Activated CD4-positive, alpha-beta T cell treated with anti-CD3 and anti-CD28 coated beads, Interleukin-2, amount 10 ng/mL, durations not matched to agents 24 days and 14 days (primary cell): ENCODE measurements at regions not wholly inside any gene's neighbourhood (a gene's known extent, or its start where the extent isn't known, plus 50 kb on each side); places are given as distances from the start of the nearest gene placed in this dataset.
A peak's percentile ranks its signal among the peaks of the same experiment; 100 is the strongest.

ENCODE experiments used
- DNase-seq: peaks from one replicate; pipeline ENCODE4 v3.0.0; 2022
- H3K27ac Mint-ChIP-seq: one replicate; pipeline ENCODE4 v1.8.0; 2022; ENCODE audit warnings: mild to moderate bottlenecking, mixed read lengths
- H3K27me3 Mint-ChIP-seq: one replicate; pipeline ENCODE4 v1.8.0; 2022; ENCODE audit warnings: mixed read lengths
- H3K36me3 Mint-ChIP-seq: one replicate; pipeline ENCODE4 v1.8.0; 2022; ENCODE audit warnings: low read depth, mild to moderate bottlenecking, mixed read lengths
- H3K4me1 Mint-ChIP-seq: one replicate; pipeline ENCODE4 v1.8.0; 2021; ENCODE audit warnings: mixed read lengths
- H3K4me3 Mint-ChIP-seq: one replicate; pipeline ENCODE4 v1.8.0; 2022; ENCODE audit warnings: mild to moderate bottlenecking, moderate library complexity, mixed read lengths
- H3K9me3 Mint-ChIP-seq: one replicate; pipeline ENCODE4 v1.8.0; 2021; ENCODE audit warnings: mixed read lengths
- intact Hi-C: fragments of 100-400 bp; cut with micrococcal nuclease; formaldehyde crosslinking; loops from one replicate; pipeline ENCODE4 v1.15.1; 2023

DNA sequence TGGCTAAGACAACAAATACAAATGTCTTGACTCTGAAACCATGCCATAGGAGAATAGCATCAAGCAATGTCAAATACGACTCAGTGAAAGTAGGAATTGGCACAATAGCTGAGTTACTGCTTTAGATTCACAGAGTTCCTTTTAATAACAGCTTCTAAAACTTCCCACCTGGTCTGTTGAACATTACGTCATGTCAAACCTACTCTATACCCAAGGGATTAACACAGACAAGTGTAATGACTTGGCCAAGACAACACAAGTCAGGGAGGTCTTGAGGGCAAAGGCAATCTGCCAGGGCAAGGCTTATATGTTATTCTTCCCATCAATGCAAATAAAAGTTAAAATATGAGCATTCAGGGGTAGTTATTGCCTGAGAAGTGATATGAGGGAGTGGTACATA lies 265.1 kb upstream of the PRDM1 start:
- H3K4me1 Mint-ChIP-seq, result peaks cover 18% of the 10 kb centered on the region
- no peak overlapping the region for H3K4me3 Mint-ChIP-seq
- no peaks in the 10 kb centered on the region for H3K27me3 Mint-ChIP-seq
- H3K27ac Mint-ChIP-seq, result no peak overlapping the region
- H3K36me3 Mint-ChIP-seq, result peaks cover 12% of the 10 kb centered on the region
- H3K9me3 Mint-ChIP-seq, result peaks cover 25% of the 10 kb centered on the region
- no peak for DNase-seq
- intact Hi-C loops, result no loop called here

DNA sequence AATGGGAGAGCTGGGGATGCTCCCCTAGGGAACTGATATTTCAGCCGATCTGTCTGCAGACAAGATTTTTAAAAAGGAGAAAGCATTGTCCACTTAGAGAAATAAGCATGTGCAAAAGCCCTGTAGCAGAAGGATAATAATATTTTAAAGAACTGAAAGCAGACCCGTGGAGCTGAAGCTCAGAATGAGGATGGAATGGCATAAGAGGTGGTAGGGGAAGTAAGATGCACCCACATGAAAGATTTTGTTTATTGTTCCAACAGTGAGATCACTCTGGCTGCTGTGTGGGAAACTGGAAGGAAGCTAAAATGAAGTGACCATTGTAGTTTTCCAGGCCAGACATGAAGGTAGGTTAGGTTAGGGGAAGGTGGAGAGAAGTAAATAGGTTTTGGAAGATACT lies 266.4 kb upstream of the PRDM1 start:
- H3K4me1 Mint-ChIP-seq, result peaks cover 31% of the 10 kb centered on the region
- H3K27me3 Mint-ChIP-seq, result no peaks in the 10 kb centered on the region
- intact Hi-C loops, result no loop called here
- H3K27ac Mint-ChIP-seq, result no peak overlapping the region
- no peak overlapping the region for H3K4me3 Mint-ChIP-seq
- DNase-seq, result no peak
- H3K9me3 Mint-ChIP-seq, result peaks cover 25% of the 10 kb centered on the region
- peaks cover 12% of the 10 kb centered on the region for H3K36me3 Mint-ChIP-seq

DNA sequence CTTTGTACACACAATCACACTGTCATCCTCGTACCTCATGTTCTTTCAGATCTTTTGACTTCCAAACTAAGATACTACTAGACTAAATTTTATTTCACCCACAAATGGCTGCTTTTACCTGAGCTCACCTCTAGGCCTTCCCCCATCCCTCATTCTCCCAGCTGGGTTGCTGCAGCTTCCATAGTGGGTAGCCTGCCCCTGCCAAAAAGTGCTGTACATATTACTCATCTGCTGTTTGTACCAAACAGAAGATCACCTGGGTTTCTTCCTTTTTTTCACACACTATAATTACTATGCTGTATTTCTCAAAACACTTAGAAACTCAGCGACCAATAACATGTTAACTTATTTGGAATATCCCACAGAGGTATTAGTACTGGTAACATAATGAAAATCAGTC lies 267.6 kb upstream of the PRDM1 start:
- DNase-seq, result no peak
- H3K27me3 Mint-ChIP-seq, result no peaks in the 10 kb centered on the region
- peaks cover 12% of the 10 kb centered on the region for H3K36me3 Mint-ChIP-seq
- H3K4me1 Mint-ChIP-seq, result peaks cover 40% of the 10 kb centered on the region
- intact Hi-C loops, result no loop called here
- H3K27ac Mint-ChIP-seq, result no peak overlapping the region
- no peak overlapping the region for H3K4me3 Mint-ChIP-seq
- H3K9me3 Mint-ChIP-seq, result peaks cover 32% of the 10 kb centered on the region

DNA sequence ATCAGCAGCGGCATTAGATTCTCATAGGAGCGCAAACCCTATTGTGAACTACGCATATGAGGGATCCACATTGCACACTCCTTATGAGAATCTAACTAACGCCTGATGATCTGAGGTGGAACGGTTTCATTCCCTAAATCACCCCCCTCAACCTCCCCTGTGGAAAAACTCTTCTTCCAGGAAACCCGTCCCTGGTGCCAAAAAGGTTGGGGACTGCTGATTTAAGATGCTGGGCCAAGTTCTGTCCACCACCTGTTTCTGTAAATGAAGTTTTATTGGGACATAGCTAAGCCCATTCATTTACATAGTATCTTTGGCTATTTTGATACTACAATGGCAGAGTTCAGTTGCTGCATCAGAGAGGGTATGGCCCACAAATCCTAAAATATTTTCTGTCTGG lies 268.2 kb upstream of the PRDM1 start:
- no peak for DNase-seq
- Mint-ChIP-seq H3K36me3 (peaks cover 12% of the 10 kb centered on the region), H3K9me3 (peaks cover 32% of the 10 kb centered on the region), H3K27me3 (no peaks in the 10 kb centered on the region), H3K4me3 (no peak overlapping the region), H3K4me1 (peaks cover 44% of the 10 kb centered on the region), H3K27ac (no peak overlapping the region)
- intact Hi-C loops, result no loop called here

DNA sequence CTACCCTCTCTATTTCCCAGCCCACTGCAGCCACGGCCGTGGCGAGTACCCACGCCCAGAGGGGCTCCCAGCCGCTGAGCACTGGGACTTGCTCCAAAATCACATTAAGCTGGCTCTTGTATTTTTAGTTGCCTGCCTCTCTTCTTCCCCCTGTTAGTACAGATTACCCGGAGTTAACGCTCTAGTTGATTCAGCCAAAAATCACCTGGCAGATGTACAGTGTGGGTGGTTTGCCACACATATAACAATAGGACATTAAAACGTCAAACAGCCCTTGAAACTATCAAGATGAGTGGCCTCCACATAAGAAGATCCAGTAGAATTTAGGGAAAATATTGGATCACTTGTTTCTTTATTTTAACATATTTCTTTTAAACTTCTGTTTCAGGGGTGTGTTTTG lies 268.8 kb upstream of the PRDM1 start:
- intact Hi-C loops, result no loop called here
- no peak overlapping the region for H3K27ac Mint-ChIP-seq
- H3K4me3 Mint-ChIP-seq, result no peak overlapping the region
- peaks cover 9% of the 10 kb centered on the region for H3K36me3 Mint-ChIP-seq
- no peak for DNase-seq
- H3K27me3 Mint-ChIP-seq, result no peaks in the 10 kb centered on the region
- peaks cover 47% of the 10 kb centered on the region for H3K4me1 Mint-ChIP-seq
- peaks cover 32% of the 10 kb centered on the region for H3K9me3 Mint-ChIP-seq

DNA sequence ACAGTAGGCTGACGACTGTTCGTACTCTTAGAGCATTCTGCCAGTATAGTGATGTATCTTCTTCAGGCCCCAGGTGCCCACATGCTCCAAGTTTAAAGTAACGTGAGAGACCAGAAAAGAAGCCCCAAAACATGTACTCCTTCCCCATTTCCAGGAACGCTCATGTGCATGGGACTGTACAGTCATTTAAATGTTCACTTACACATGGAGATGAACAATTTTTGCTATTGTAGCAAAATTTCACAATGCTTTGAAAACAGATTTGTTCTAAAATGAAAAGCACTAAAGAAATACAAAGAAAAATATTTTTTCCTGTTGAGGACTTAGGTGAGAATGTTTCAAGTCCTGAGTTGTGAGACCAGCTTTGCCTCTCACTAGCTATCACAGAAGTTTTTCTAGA lies 269.3 kb upstream of the PRDM1 start:
- H3K9me3 Mint-ChIP-seq, result peaks cover 33% of the 10 kb centered on the region
- no peak overlapping the region for H3K27ac Mint-ChIP-seq
- peaks cover 9% of the 10 kb centered on the region for H3K36me3 Mint-ChIP-seq
- H3K27me3 Mint-ChIP-seq, result no peaks in the 10 kb centered on the region
- no peak for DNase-seq
- intact Hi-C loops, result no loop called here
- no peak overlapping the region for H3K4me3 Mint-ChIP-seq
- peaks cover 50% of the 10 kb centered on the region for H3K4me1 Mint-ChIP-seq

DNA sequence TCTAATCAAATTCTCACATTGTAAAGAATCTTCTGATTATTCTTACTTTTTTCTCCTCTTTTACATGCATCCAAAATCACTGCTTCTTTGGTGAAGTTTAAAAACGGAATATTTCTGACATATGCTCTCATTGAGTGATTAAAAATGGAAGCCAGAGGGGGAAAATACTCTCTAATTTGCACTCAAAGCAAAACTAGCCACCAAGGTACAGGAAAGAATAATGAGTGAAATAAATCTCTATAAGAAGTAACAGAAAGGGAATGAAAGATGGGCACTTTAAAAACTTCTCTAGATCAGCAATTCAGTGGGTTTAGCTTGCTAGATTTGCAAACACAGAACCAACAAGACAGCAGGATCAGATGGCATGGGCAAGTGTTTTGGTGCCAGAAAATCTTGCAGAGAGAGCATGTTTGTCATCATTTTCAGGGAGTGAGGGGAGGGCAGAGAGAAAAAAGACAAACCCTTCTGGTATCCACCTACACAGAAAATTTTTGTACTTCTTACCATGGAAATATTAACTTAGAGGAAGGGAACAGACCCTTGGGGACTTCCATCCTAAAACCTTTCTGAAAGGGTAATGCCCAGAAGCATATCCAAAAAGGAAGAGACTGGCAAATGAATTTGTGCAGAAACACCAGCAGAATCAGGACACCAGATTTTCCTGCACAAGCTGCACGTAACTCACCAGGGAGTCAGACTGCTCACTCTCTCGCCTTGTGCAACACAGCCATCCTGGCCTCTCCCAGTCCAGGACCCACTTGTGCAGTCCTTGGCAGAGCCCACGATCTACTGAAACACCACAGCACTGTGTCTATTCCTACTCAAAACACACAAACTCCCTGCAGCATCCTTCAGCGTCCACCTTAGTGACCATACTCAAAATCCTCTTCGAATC lies 270.2 kb upstream of the PRDM1 start:
- Mint-ChIP-seq H3K4me3 (peak overlapping the region; percentile 2), H3K9me3 (peaks cover 30% of the 10 kb centered on the region), H3K27me3 (no peaks in the 10 kb centered on the region), H3K27ac (peak overlapping the region; percentile 57), H3K36me3 (peaks cover 6% of the 10 kb centered on the region), H3K4me1 (peaks cover 54% of the 10 kb centered on the region)
- no peak for DNase-seq
- intact Hi-C loops, result no loop called here

DNA sequence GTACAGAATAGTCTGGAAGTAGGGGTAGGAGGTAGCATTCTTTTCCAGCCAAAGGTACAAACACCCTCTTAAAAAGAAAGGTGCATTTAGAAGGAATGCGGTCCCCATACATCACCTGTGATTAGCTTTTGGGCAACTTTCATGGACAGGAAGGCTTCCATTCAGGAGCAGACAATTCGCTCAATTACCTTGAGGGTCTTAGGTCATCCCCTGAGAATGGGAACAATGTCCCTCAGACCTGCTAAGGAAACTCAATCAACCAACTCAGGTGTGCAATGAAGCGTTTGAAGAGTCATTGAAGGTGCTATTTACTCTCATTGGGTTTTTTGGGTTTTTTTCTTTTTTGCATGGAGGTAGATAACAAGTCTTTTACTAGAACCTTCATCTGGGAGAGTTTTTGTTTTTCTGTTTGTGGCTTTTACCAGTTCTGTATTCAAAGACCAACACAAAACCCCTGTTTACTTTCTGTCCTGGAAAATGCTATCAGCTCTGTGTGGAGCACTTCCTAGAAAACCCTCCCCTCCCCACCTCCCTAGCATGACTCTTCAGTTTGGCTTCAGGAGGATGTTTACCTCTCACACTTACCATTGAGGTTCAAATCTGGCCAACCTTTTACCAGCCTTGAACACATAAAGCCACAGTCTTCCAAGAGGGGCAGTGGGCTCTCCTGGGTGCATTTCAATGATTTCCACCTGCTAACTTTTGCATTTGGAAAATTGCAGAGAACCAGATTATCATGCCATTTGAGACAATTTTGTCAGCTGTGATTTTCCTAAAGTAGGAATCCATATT lies 271.2 kb upstream of the PRDM1 start:
- H3K4me1 Mint-ChIP-seq, result peaks cover 64% of the 10 kb centered on the region
- H3K27ac Mint-ChIP-seq, result peak overlapping the region; percentile 54
- peak overlapping the region; percentile 25 for H3K4me3 Mint-ChIP-seq
- intact Hi-C loops, result loop anchor here (5.0 kb wide), 2 partner anchors 168 to 372 kb away; no protein-coding TSS in a partner anchor
- peaks cover 24% of the 10 kb centered on the region for H3K9me3 Mint-ChIP-seq
- H3K27me3 Mint-ChIP-seq, result no peaks in the 10 kb centered on the region
- DNase-seq, result peak; percentile 80
- peaks cover 6% of the 10 kb centered on the region for H3K36me3 Mint-ChIP-seq

DNA sequence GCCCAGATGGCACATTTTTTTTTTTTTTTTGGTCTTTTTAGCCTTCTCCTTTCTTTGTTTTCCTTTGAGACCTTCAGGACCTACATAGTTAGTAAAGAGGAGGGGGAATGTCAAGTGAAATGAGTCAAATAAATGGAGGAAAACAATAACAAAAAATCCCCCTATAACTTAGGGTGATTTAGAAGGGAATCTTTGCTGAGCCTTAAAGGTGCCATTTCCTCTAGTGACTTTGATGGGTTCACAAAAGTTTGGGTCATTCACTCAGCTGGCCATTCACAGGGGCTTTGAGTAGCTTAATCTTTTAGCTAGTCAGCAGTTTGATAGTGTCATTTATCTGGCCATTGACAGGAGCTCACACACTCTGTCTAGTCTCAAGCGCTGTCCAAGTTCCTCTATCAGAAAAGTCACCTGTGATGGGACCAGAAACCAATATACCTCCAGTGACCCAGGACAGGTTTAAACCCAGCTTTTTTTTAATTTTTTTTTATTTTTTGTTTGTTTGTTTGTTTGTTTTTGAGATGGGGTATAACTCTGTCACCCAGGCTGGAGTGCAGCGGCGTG lies 275.1 kb upstream of the PRDM1 start:
- peaks cover 6% of the 10 kb centered on the region for H3K36me3 Mint-ChIP-seq
- H3K27me3 Mint-ChIP-seq, result no peaks in the 10 kb centered on the region
- H3K4me3 Mint-ChIP-seq, result peak overlapping the region; percentile 45
- H3K27ac Mint-ChIP-seq, result peak overlapping the region; percentile 71
- intact Hi-C loops, result loop anchor here (1.0 to 5.0 kb wide), 8 partner anchors 16 to 376 kb away; no protein-coding TSS in a partner anchor
- H3K9me3 Mint-ChIP-seq, result peaks cover 18% of the 10 kb centered on the region
- peaks cover 74% of the 10 kb centered on the region for H3K4me1 Mint-ChIP-seq
- no peak for DNase-seq

DNA sequence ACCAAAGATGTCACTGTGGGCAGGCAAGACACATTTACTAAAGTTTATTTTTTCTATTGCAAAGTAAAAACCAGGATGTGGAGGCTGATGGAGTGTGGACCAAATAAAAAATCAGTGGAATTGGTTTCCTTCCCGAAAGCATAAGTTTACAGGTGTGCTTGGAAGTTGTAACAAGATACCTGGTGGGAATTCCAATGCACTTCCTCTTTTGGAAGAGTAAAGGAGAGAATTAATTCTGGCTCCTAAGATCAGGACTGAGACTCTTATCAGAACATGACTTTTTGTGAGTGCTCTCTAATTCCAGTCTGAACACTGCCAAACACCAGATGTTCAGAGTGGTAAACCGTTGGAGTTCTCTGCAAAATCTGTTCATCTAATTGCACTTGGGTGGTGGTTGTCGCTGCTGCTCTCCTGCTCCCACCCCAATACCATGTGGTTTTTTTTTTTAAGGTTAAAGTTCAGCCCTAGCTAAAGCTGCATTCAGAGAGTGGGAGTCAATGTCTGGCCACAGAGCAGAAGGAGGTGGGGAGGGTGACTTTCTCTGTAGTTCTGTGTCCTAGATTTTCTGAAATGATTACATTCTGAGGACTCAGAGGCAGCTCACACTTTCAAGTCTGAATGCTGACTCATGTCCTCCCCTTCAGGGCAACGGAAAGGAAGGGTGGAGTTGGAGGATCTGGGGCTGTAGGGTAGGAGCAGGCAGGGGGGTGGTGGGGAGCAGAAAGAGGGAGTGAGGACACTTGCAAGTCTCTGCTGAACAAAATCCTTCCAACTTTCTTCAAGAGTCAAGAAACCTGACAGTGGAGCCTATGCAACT lies 275.8 kb upstream of the PRDM1 start:
- Mint-ChIP-seq H3K27me3 (no peaks in the 10 kb centered on the region), H3K27ac (peak overlapping the region; percentile 71), H3K4me3 (peak overlapping the region; percentile 45), H3K9me3 (peaks cover 18% of the 10 kb centered on the region), H3K4me1 (peaks cover 67% of the 10 kb centered on the region), H3K36me3 (peaks cover 6% of the 10 kb centered on the region)
- DNase-seq, result peak; percentile 89
- intact Hi-C loops, result loop anchor here (1.0 to 5.0 kb wide), 8 partner anchors 15 to 377 kb away; no protein-coding TSS in a partner anchor

DNA sequence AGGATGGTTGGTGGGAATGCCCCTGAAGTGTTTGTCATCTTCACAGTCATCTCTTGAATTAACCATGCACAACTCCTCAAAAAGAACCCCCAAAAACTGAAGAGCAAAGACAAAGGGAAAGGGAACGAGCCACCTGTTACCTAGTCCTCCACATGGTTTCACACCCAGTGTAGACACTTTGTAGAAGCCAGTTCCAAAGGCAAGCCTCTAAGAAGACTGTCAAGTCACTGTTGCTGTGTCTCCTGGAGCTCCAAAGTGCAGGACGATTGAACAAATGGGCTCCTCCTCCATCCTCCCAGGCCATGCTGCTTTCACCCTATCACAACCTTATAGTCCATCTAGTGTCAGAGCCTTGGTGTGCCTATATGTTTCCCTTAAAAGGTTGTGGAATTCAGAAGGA lies 277.6 kb upstream of the PRDM1 start:
- Mint-ChIP-seq H3K4me3 (no peak overlapping the region), H3K9me3 (peaks cover 10% of the 10 kb centered on the region), H3K4me1 (peaks cover 50% of the 10 kb centered on the region), H3K36me3 (peaks cover 6% of the 10 kb centered on the region), H3K27ac (peak overlapping the region; percentile 22), H3K27me3 (no peaks in the 10 kb centered on the region)
- no peak for DNase-seq
- intact Hi-C loops, result no loop called here

DNA sequence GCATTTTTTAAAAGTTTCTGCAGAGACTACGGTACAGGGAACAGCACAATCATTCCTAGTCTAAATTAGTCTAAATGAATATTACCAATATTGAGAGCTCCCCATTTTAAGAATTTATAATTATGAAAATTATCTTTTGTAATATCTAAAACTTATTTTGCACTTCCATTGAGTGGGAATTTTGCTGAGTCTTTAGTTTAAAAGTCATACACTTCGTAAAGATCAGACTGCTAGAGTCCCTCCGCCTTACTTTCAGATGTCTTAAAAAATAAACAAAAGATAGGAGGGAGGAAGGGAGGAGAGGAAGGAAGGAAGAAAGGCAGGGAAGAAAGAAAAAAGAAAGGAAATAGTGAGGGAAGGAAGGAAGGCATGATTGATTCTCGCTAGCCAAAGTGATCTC lies 278.2 kb upstream of the PRDM1 start:
- Mint-ChIP-seq H3K27ac (peak overlapping the region; percentile 17), H3K36me3 (peaks cover 6% of the 10 kb centered on the region), H3K9me3 (peaks cover 10% of the 10 kb centered on the region), H3K4me1 (peaks cover 45% of the 10 kb centered on the region), H3K4me3 (no peak overlapping the region), H3K27me3 (no peaks in the 10 kb centered on the region)
- DNase-seq, result no peak
- intact Hi-C loops, result no loop called here

DNA sequence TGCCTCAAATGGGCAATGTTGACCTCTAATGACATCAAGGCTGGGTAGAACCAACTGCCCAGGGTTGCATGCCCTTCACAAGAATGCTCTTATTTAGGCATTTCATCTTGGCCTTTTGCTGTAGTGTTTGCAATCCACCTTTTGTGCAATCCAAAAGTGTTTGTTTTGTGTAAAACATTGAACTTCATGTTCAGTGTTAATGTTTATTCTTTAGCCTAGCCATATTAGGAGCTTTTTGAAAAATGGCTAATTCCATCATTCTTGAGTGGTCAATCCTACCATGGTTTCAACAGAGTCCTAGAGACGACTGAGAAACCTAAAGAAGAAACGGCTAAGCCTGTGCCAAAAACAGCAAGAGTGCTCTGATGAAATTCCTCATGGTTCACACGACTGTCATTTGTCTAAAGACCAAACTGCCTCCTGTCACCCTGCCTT lies 279.6 kb upstream of the PRDM1 start:
- intact Hi-C loops, result no loop called here
- Mint-ChIP-seq H3K27me3 (no peaks in the 10 kb centered on the region), H3K27ac (no peak overlapping the region), H3K9me3 (peaks cover 5% of the 10 kb centered on the region), H3K4me1 (peaks cover 37% of the 10 kb centered on the region), H3K4me3 (no peak overlapping the region), H3K36me3 (peaks cover 7% of the 10 kb centered on the region)
- no peak for DNase-seq
